Astrocyte of the cerebellum (primary cell): ENCODE measurements at regions not wholly inside any gene's neighbourhood (a gene's known extent, or its start where the extent isn't known, plus 50 kb on each side); places are given as distances from the start of the nearest gene placed in this dataset.

Experiments
- DNase-seq: peaks from one replicate; pipeline ENCODE4 v3.0.0-alpha.2; 2011; ENCODE audit warnings: low read depth
- H3K4me3 ChIP-seq: 2 replicates; pipeline ENCODE4 v1.5.1; 2011; ENCODE audit warnings: mild to moderate bottlenecking, low read depth, low read length, moderate library complexity
- in situ Hi-C: cut with HindIII; loops from 2 replicates; pipeline ENCODE4 v1.10.0; 2017; ENCODE audit warnings: low sequenced_read_pairs
- TF ChIP-seq, protein P1 (sequence below): IDR thresholded peaks from 2 replicates; pipeline ENCODE4 v1.5.1; 2012; ENCODE audit warnings: low read length, low read depth, moderate library complexity, mild to moderate bottlenecking; ENCODE audit errors: missing control alignments

DNA sequence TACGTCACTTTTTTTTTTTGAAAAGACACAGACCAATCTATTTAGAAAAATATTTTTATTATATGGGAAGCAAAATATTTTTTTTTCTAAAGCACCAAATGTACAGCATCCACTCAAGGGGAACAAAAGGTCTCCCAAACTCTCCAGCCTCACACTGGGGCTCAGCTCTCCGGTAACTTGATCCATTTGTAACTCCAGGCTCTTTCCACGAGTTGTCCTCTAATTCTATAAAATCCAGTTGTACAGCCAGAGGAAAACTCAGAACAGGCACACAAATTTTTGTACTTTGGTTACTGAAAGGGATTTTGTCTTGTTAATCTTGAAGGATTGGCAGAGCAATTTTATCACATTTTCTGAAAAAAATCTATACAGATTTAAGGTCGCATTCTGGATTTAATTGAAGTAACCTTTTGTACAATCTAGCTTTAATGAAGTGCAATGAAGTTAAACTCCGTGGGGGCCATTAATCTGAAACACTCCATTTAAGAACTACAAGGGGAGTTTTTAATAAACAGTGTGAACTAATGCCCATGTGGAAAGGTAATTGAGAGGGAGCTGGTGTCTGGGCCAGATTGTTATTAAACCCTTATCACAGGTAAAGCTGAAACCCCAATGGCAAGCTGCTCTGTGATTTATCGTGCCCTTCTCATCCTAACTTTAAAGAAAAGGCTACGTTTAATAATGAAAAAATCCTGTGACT, 161.2 kb upstream of the FRG1 start:
- TF ChIP-seq, protein P1, sequence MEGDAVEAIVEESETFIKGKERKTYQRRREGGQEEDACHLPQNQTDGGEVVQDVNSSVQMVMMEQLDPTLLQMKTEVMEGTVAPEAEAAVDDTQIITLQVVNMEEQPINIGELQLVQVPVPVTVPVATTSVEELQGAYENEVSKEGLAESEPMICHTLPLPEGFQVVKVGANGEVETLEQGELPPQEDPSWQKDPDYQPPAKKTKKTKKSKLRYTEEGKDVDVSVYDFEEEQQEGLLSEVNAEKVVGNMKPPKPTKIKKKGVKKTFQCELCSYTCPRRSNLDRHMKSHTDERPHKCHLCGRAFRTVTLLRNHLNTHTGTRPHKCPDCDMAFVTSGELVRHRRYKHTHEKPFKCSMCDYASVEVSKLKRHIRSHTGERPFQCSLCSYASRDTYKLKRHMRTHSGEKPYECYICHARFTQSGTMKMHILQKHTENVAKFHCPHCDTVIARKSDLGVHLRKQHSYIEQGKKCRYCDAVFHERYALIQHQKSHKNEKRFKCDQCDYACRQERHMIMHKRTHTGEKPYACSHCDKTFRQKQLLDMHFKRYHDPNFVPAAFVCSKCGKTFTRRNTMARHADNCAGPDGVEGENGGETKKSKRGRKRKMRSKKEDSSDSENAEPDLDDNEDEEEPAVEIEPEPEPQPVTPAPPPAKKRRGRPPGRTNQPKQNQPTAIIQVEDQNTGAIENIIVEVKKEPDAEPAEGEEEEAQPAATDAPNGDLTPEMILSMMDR = no peak
- no peak for DNase-seq
- H3K4me3 ChIP-seq = no peak overlapping the region
- in situ Hi-C loops = no loop called here

DNA sequence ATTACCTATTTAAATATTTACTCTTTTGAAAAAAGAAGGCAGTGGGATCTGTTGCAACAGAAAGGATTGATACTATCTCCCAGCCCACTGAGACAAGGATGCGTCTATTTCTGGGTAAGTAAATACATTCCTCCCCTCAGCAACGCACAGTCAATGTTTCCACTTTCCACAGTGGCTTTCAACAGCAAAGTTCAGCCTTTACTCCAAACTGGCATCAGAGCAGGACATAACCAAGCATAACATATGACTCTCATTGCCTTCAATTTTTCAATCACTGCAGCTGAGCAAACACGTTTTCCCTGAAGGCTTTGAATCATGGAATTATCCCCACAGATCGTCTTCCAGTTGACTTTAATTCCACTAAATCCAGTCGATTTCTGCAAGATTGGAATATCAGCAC, 160.3 kb upstream of the FRG1 start:
- no peak overlapping the region for H3K4me3 ChIP-seq
- in situ Hi-C loops = no loop called here
- no peak for DNase-seq
- TF ChIP-seq, protein P1 = no peak

DNA sequence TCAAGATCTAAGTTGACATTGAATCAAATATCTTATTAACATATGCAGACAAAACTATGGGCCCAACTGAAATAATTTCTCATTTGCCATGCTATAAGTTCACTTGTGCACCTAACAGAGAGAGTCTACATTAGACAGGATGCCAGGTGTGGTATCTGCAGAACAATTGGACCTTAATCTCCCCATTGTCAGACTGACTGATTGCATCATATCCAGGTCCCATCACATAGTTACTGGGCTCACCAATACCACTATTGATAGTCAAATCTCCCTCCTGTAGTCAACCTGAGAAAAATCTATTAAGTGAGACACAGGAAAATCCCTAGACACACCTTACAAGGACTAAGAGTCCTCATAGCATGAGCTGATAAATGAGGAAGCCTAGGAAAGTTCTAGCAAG, 156.0 kb upstream of the FRG1 start:
- TF ChIP-seq, protein P1 = no peak
- DNase-seq = no peak
- H3K4me3 ChIP-seq = no peak overlapping the region
- in situ Hi-C loops = no loop called here

DNA sequence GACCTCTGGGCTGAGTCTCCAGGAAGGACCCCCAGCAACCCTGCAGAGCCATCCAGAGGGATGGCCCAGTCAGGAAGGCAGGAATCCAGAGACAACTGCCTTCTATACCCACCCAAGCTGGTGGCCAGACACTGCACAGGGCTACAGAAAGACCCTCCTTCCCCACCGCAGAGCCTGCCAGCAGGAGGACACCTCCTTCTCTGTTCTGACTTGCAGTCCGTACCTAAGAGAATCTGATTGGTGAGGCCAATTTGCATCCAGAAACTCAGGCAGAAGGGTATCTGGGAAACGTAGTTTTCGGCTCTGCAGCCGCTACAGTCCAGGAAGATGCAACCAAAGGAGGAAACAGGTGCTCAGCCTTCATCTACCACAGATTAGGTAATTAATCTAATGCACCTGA, 155.4 kb upstream of the FRG1 start:
- in situ Hi-C loops = no loop called here
- TF ChIP-seq, protein P1 = no peak
- H3K4me3 ChIP-seq = no peak overlapping the region

DNA sequence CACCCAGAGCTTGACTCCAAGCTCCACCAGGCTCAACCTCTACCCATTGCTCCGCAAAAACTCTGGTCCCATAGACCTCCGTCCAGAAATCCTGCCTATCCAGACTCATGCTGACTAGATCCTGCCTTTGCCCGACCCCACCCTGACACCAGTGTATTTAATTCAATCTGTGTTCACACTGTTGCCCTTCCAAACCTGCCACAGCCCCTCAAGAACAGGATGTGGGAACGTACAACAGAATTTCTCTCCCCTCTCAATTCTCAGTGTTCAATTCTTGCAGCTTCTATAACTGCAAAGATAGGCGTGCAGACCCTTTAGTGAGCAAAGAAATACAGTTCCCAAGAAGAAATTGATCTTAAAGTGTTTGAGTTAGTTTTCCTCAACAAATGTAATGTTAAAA, 154.2 kb upstream of the FRG1 start:
- TF ChIP-seq, protein P1 = no peak
- in situ Hi-C loops = no loop called here
- no peak for DNase-seq
- H3K4me3 ChIP-seq = no peak overlapping the region

More for the DNA sequence above, 155.4 kb upstream of the FRG1 start:
- no peak for DNase-seq

DNA sequence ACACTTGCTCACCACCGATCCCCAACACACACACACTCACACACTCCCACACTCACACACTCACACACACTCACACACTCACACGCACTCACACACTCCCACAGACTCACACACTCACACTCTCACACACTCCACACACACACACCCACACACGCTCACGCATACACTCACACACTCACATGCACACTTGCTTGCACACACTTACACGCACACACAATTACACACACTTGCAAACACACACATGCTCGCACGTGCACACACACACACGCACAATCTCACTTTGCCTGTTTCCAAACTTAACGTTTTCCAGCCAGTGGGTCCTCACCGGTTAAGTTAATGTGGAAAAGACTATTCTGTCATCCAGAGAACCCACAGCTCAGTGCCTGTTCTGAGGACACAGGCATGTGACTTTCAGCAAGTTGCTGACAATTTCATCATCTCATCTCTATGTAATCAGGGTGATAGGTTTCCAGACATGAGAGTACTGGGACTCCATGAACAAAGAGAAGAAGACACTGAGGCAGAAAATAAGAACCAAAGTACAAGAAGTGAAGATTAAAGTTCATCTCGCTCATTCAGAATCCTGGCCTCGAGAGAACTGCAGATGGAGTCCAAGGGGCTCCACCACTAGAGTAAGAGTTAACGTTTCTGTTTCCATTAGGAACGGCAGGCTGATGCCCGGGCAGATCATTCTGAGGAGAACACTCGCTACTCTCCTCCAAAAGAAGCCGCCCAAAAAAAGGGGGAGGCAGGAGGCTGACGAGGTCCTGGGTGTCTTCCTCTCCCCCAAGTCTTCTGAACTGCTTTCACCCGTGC, 153.2 kb upstream of the FRG1 start:
- in situ Hi-C loops = no loop called here
- no peak for DNase-seq
- TF ChIP-seq, protein P1 = no peak

More for the DNA sequence above, 153.2 kb upstream of the FRG1 start:
- no peak overlapping the region for H3K4me3 ChIP-seq
